Gastrocnemius medialis (tissue), 4 donors: ENCODE measurements at regions not wholly inside any gene's neighbourhood (a gene's known extent, or its start where the extent isn't known, plus 50 kb on each side); places are given as distances from the start of the nearest gene placed in this dataset.

Source experiments
- CTCF ChIP-seq, 5 experiments: fragments of 450-650 bp in 3 of 5; fragments of 200-600 bp in 2 of 5; sonication (generic) in 2 of 5; IDR thresholded peaks in 4 of 5; conservative IDR thresholded peaks in 1 of 5; 1 replicate in 4 of 5; 2 replicates in 1 of 5; pipeline ENCODE4 v1.5.1; 2016 to 2019; ENCODE audit warnings: antibody characterized with exemption in 5 of 5, mild to moderate bottlenecking in 3 of 5, moderate library complexity in 3 of 5
- POLR2A ChIP-seq, 2 donors: fragments of 450-650 bp; IDR thresholded peaks; one replicate each; pipeline ENCODE4 v1.6.1; 2017; ENCODE audit warnings: antibody characterized with exemption in 2 of 2, mild to moderate bottlenecking in 2 of 2, moderate library complexity in 2 of 2

GRCh38 chr10:83083831-83084230, 1055.5 kb upstream of the GHITM start:
- TF ChIP-seq CTCF (IDR thresholded peaks at IDR 0.05 in 4 of 5, conservative IDR thresholded peaks at IDR 0.05 in 1 of 5) (no peak), POLR2A (IDR thresholded peaks at IDR 0.05) (no peak)
